Endothelial cell of umbilical vein (primary cell): ENCODE measurements at regions not wholly inside any gene's neighbourhood (a gene's known extent, or its start where the extent isn't known, plus 50 kb on each side); places are given as distances from the start of the nearest gene placed in this dataset.

Experiments used
- BruUV-seq: library from RNA; stranded (reverse); fragments of 400-500 nt; replicated peaks from 2 replicates; lab custom pipeline; 2021; lab: Mats Ljungman, UMichigan
- CTCF ChIA-PET: fragments of 300-600, 350-600 bp; sonication (Branson Sonifier 250); formaldehyde crosslinking; loops from one replicate; lab custom pipeline; 2021; ENCODE audit warnings: antibody characterized with exemption, inconsistent platforms; lab: Charles Lee
- POLR2A ChIA-PET: fragments of 300-600, 350-600 bp; sonication (Branson Sonifier 250); formaldehyde crosslinking; loops from one replicate; lab custom pipeline; 2021; ENCODE audit warnings: antibody characterized with exemption, inconsistent platforms; lab: Charles Lee
- DNase-seq: peaks from one replicate; pipeline ENCODE4 v3.0.0-alpha.2; 2011; ENCODE audit warnings: low read depth, low spot score
- FAIRE-seq: peaks from 2 replicates; lab custom pipeline; 2011; peaks lifted over from hg19 to GRCh38; lab: Jason Lieb, UNC
- H2AFZ ChIP-seq: 2 replicates; pipeline ENCODE4 v1.6.0; 2012; ENCODE audit warnings: low read depth, low read length, control low read depth, inconsistent platforms
- H3K27ac ChIP-seq: 2 replicates; pipeline ENCODE4 v1.5.1; 2011; ENCODE audit warnings: low read depth, mild to moderate bottlenecking, control low read depth, low read length, moderate library complexity; ENCODE audit not compliant: insufficient read depth
- H3K27me3 ChIP-seq, 2 experiments: 2 replicates each; pipeline versions ENCODE4 v1.6.0 to v1.6.1; 2011; ENCODE audit warnings: low read length in 2 of 2, mixed read lengths in 1 of 2; ENCODE audit not compliant: control insufficient read depth in 2 of 2, insufficient read depth in 2 of 2
- H3K36me3 ChIP-seq, 2 experiments: 2 replicates in 1 of 2; 3 replicates in 1 of 2; pipeline ENCODE4 v1.5.1; 2011; ENCODE audit warnings: low read length in 2 of 2, mild to moderate bottlenecking in 1 of 2, moderate library complexity in 1 of 2; ENCODE audit not compliant: control insufficient read depth in 2 of 2, insufficient read depth in 2 of 2; ENCODE audit errors: extremely low read depth in 1 of 2
- H3K4me1 ChIP-seq: 3 replicates; pipeline ENCODE4 v1.5.1; 2011; ENCODE audit warnings: mild to moderate bottlenecking, low read length; ENCODE audit not compliant: control insufficient read depth, insufficient read depth; ENCODE audit errors: extremely low read depth
- H3K4me2 ChIP-seq: 2 replicates; pipeline ENCODE4 v1.6.1; 2011; ENCODE audit warnings: low read length, control low read depth, mixed read lengths; ENCODE audit not compliant: insufficient read depth
- H3K4me3 ChIP-seq, 3 experiments: fragments of 200-600 bp in 1 of 3; sonication (generic), shearing (Covaris generic) in 1 of 3; replicated peaks in 1 of 3; 2 replicates each; pipeline ENCODE4 v1.5.1; 2011 to 2016; ENCODE audit warnings: control low read depth in 3 of 3, low read length in 3 of 3, mild to moderate bottlenecking in 2 of 3, inconsistent platforms in 1 of 3, low read depth in 1 of 3, moderate library complexity in 1 of 3; ENCODE audit not compliant: insufficient read depth in 1 of 3
- H3K79me2 ChIP-seq: 2 replicates; pipeline ENCODE4 v1.6.0; 2012; ENCODE audit warnings: low read length, inconsistent platforms; ENCODE audit not compliant: control insufficient read depth, insufficient read depth
- H3K9ac ChIP-seq: replicated peaks from 2 replicates; pipeline ENCODE3; 2011; ENCODE audit warnings: low read length, control low read depth; ENCODE audit not compliant: insufficient read depth; ENCODE audit errors: extremely low read depth
- H3K9me1 ChIP-seq: replicated peaks from 3 replicates; pipeline ENCODE4 v1.6.0; 2011; ENCODE audit warnings: mild to moderate bottlenecking, low read length; ENCODE audit not compliant: control insufficient read depth, insufficient read depth; ENCODE audit errors: extremely low read depth
- H3K9me3 ChIP-seq: replicated peaks from 2 replicates; pipeline ENCODE4 v1.5.1; 2012; ENCODE audit warnings: low read length, inconsistent platforms; ENCODE audit not compliant: control insufficient read depth, insufficient read depth
- H4K20me1 ChIP-seq: replicated peaks from 2 replicates; pipeline ENCODE3; 2011; ENCODE audit warnings: mild to moderate bottlenecking, low read length; ENCODE audit not compliant: control insufficient read depth, insufficient read depth; ENCODE audit errors: extremely low read depth
- CTCF ChIP-seq, 2 donors: IDR thresholded peaks; 1 replicate in 1 of 2; 2 replicates in 1 of 2; pipeline ENCODE4 v1.5.1; 2011; ENCODE audit warnings: low read length in 2 of 2, mild to moderate bottlenecking in 2 of 2, moderate library complexity in 2 of 2, control low read depth in 1 of 2, inconsistent platforms in 1 of 2, low read depth in 1 of 2; ENCODE audit not compliant: insufficient read depth in 1 of 2; ENCODE audit errors: extremely low read depth in 1 of 2
- EZH2 ChIP-seq: IDR thresholded peaks from 2 replicates; pipeline ENCODE4 v1.6.1; 2012; ENCODE audit warnings: borderline replicate concordance, low read depth, mild to moderate bottlenecking, moderate library complexity, low read length, inconsistent platforms; ENCODE audit not compliant: severe bottlenecking
- FOS ChIP-seq: IDR thresholded peaks from 2 replicates; pipeline ENCODE4 v1.6.1; 2011; ENCODE audit warnings: mild to moderate bottlenecking, low read length, moderate library complexity, borderline replicate concordance; ENCODE audit not compliant: insufficient read depth
- GATA2 ChIP-seq: IDR thresholded peaks from 2 replicates; pipeline ENCODE4 v1.7.0; 2011; ENCODE audit warnings: low read depth, mild to moderate bottlenecking, moderate library complexity, mixed read lengths, low read length; ENCODE audit not compliant: insufficient read length, insufficient read depth
- JUN ChIP-seq: IDR thresholded peaks from 2 replicates; pipeline ENCODE4 v1.6.1; 2011; ENCODE audit warnings: borderline replicate concordance, low read depth; ENCODE audit not compliant: insufficient read length, insufficient read depth
- MYC ChIP-seq: IDR thresholded peaks from one replicate; pipeline ENCODE4 v1.6.1; 2011; ENCODE audit warnings: mild to moderate bottlenecking, low read depth, low read length
- POLR2A ChIP-seq: IDR thresholded peaks from 2 replicates; pipeline ENCODE4 v1.6.1; 2012; ENCODE audit warnings: low read depth, mild to moderate bottlenecking, control low read depth, low read length
- POLR2AphosphoS5 ChIP-seq: IDR thresholded peaks from 2 replicates; pipeline ENCODE4 v1.6.1; 2012; ENCODE audit warnings: low read depth, mild to moderate bottlenecking, control low read depth, low read length, moderate library complexity; ENCODE audit not compliant: insufficient read depth
- dilution Hi-C: fragments of 300-500 bp; cut with MboI; formaldehyde crosslinking; loops from one replicate; pipeline ENCODE4 v1.15.0; 2019; ENCODE audit warnings: low sequenced_read_pairs; ENCODE audit not compliant: extremely low pct_ligation_motif_present
- intact Hi-C: fragments of 100-400 bp; cut with micrococcal nuclease; formaldehyde crosslinking; loops from one replicate; pipeline ENCODE4 v1.10.0; 2022

GRCh38 chr6:145532361-145532760 lies 203.0 kb downstream of the EPM2A start:
- H3K9me1 ChIP-seq, result no peaks in the 10 kb centered on the region
- H3K79me2 ChIP-seq, result no peaks in the 10 kb centered on the region
- POLR2A ChIA-PET, result no interaction called here
- DNase-seq, result no peak
- BruUV-seq, result no TSS peak
- intact Hi-C loops, result no loop called here
- no peak for FAIRE-seq
- H3K36me3 ChIP-seq, result no peaks in the 10 kb centered on the region
- no peak overlapping the region for H2AFZ ChIP-seq
- no peaks in the 10 kb centered on the region for H4K20me1 ChIP-seq
- no peaks in the 10 kb centered on the region for H3K4me1 ChIP-seq
- H3K9ac ChIP-seq, result no peak overlapping the region
- dilution Hi-C loops, result no loop called here
- CTCF ChIA-PET, result no interaction called here
- no peak overlapping the region for H3K4me2 ChIP-seq
- no peaks in the 10 kb centered on the region for H3K27me3 ChIP-seq
- H3K9me3 ChIP-seq, result no peaks in the 10 kb centered on the region
- TF ChIP-seq POLR2A, result no peak
- no peak for TF ChIP-seq GATA2
- no peak for TF ChIP-seq EZH2
- TF ChIP-seq MYC, result no peak
- no peak for TF ChIP-seq JUN
- no peak for TF ChIP-seq FOS
- TF ChIP-seq CTCF (IDR thresholded peaks at IDR 0.05; ENCODE audit: extremely low read depth in 1 of 2, insufficient read depth in 1 of 2, low read depth in 1 of 2, low read length in 2 of 2), result no peak
- no peak for TF ChIP-seq POLR2AphosphoS5
- H3K27ac ChIP-seq, result no peak overlapping the region
- H3K4me3 ChIP-seq, result no peak overlapping the region
